NCI-H2196 treated with DMSO at 0.1 percent for 48 hours (cell line): ENCODE measurements at regions not wholly inside any gene's neighbourhood (a gene's known extent, or its start where the extent isn't known, plus 50 kb on each side); places are given as distances from the start of the nearest gene placed in this dataset.

Experiments used
- DNase-seq: peaks from one replicate; lab custom pipeline; 2025; ENCODE audit not compliant: unreplicated experiment; lab: John Stamatoyannopoulos, UW

- peak; percentile 81 for DNase-seq
These were observed 116.6 kb upstream of the HIVEP3 start for GRCh38 chr1:42035205-42035829.

DNA sequence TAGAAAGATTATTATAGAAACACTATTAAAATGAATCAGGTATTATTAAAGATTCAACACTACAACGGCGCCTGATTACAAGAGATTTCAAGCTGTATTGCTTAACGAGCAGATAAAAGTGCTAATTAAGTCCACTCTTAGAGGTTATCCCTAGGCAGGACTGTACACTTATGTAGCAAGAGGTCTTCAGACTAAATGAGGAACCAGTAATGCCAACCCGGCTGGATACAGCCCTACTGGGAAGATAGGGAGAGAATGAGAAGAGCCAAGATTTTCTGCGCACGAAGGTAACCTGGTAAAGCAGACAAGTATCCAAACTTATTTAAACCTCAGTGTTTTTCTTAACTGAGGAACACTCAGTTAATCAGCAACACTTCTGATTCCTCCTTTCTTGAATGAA lies 115.7 kb upstream of the HIVEP3 start:
- no peak for DNase-seq

- no peak for DNase-seq
These were observed 114.9 kb upstream of the HIVEP3 start for GRCh38 chr1:42033629-42034028.

DNA sequence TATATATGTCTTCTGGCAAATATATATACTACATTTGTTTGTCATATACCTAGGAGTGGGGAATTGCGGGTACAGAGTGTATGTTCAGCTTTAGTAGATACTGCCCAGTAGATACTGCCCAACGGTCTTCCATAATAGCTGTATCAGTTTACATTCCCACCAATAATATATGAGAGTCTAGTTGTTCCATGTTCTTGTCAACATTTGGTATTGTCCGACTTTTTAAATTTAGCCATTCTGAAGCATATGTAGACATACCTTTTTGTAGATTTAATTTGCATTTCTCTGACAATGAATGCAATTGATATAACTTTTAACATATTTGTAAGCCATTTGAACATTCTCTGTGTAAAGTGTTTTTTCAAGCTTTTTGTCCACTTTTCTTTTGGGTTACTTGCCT lies 99.0 kb upstream of the HIVEP3 start:
- no peak for DNase-seq

DNA sequence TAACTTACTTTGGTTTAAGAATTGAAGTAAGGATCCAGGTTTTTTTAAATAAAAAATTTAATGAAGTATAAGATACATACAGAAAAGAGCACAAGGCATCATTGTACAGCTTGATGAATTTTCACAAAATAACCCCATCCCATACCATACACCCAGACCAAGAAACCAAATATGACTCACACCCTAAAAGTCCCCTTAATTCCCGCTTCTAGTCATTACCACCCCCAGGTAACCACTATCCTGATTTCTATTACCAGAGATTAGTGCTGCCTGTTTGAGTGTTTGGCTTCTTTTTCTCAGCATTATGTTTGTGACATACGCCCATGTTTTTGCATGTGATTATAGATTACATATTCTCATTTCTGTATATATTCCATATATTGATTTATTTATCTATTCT lies 98.5 kb upstream of the HIVEP3 start:
- DNase-seq: no peak

GRCh38 chr1:42014823-42015222 lies 96.1 kb upstream of the HIVEP3 start:
- no peak for DNase-seq

GRCh38 chr1:42013881-42014470 lies 95.3 kb upstream of the HIVEP3 start:
- no peak for DNase-seq

GRCh38 chr1:42012852-42013251 lies 94.1 kb upstream of the HIVEP3 start:
- no peak for DNase-seq

GRCh38 chr1:42010381-42010780 lies 91.7 kb upstream of the HIVEP3 start:
- no peak for DNase-seq

DNA sequence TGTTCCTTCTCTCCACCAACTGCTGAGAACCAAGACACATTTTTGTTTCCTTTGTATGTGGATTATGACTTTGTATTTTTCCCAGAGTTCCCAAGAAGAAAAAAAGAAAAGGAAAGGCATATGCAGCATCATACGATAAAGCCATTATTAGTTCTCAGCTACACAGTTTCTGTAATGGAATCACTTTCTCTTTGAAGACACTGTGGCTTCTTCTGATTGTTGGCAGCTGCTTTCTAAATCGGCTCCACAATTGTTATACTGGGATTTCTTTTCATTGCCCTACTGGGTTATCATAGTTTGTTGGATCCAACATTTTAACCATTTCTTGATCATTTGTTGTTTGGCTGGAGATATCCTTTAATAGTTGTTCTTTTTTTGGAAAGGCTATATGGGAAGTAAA lies 89.5 kb upstream of the HIVEP3 start:
- no peak for DNase-seq

DNA sequence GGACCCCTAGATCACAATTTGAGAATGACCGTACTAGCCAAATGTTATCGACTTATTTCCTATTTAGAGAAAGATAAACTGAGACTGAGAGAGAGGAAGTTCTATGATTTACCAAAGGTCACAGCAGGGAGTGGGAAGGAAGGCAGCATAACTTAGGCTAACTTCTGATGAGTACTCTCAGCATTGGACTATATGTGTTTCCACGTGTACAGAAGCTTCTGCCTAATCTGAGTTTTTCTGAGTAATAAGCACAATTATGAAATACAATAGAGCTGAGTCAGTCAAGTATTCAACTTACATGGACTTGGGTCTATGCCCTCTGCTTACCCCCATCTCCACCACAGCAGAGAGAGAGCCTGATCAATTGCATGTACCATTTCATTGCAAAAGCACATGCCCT lies 88.1 kb upstream of the HIVEP3 start:
- DNase-seq: no peak

DNA sequence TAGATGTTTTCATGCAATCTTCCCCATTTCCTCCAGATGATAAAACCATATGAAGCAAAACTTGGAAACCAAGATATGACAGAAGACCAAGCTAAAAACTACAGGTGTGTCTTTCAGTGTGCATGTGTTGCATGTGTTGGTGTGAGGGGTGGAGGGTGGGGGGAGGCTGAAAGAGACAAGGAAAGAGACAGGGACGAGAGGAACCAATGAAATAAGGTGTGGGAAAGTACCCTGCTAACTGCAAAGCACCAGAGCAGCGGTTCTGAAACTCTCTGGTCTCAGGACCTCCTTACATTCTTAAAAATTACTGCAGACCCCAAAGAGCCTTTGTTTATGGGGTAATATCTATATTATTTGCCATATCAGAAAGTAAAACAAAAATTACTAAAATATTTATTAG lies 87.4 kb upstream of the HIVEP3 start:
- DNase-seq: no peak

GRCh38 chr1:42005530-42005929 lies 86.8 kb upstream of the HIVEP3 start:
- no peak for DNase-seq

DNA sequence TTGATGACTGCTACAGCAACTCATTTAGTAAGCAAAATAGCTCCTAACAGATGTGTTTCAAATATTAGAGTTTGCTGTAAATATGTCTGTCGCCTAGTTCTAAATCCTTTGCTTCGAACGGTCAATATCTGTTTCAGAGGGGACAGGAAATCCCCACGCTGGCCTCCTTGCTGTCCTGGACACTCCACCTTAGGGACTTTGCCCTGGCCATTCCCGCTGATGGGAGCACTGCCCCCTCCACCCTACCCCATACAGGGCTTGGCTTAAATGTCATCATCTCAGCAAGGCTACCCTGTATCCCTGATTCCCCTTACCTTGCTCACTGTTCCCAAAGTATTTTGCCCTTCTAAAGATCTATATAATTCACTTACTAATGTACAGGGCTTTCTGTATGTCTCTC lies 86.1 kb upstream of the HIVEP3 start:
- DNase-seq: no peak

DNA sequence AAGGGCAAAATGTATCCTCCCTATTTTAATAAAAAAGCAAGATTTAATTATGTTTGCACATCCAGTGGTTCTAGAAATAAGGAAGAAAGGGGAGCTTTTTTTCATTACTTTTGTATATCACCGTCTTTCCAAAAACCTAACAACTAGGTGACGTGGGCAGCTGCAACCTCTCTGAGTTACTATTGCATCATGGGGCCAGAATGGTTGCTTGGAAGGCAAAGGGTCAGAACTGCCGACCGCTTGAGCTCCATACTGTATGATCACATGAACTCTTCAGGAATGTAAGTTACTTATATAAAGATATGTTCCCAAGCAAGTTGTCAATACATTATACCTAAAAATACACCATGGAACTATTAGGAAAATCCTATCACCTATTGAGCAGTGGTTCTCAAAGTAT lies 85.6 kb upstream of the HIVEP3 start:
- DNase-seq: no peak

- peak; percentile 39 for DNase-seq
These were observed 84.7 kb upstream of the HIVEP3 start for GRCh38 chr1:42003433-42003832.

- DNase-seq: peak; percentile 17
These were observed 83.5 kb upstream of the HIVEP3 start for GRCh38 chr1:42002220-42002619.

- DNase-seq: no peak
These were observed 82.0 kb upstream of the HIVEP3 start for GRCh38 chr1:42000766-42001165.

GRCh38 chr1:41999884-42000283 lies 81.2 kb upstream of the HIVEP3 start:
- DNase-seq: no peak

DNA sequence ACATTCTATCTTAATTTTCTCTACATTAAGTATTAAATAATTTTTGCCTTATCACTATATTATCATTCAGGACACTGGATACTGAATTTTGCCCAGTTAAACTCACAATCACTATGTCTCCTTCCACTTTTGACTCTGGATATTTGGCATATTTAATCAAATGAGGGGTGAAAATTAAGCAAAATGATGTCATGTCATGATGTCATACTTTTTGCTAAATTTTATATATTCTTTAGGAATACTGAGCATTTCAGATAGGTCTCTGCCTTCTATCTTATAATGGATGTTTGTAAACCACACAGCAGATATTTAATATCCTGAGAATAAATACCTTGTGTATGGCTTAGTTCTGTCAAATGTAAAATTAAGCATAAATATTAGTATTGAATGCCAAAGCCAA lies 79.5 kb upstream of the HIVEP3 start:
- no peak for DNase-seq

DNA sequence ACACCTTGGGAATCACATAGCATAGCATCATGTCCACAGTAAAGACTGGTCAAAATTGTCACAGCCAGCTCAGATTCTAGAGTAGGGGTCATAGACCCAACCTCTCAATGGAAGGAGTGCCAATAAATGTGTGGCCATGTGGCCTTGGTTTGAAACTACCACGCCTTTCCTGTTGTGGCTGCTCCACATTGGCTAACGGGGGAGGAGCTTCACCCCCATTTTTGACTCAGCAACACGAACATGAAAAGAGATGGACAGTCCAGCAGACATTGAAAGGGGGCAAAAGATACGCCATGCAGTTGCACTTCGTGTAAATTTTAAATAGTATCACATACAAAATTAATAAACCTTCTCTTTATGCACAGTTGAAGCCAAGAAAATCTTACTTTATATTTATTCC lies 78.4 kb upstream of the HIVEP3 start:
- DNase-seq: no peak

GRCh38 chr1:41995441-41996130 lies 76.9 kb upstream of the HIVEP3 start:
- no peak for DNase-seq
